K562 (cell line): ENCODE measurements at regions not wholly inside any gene's neighbourhood (a gene's known extent, or its start where the extent isn't known, plus 50 kb on each side); places are given as distances from the start of the nearest gene placed in this dataset.

Experiments used
- ATAC-seq: fragments of 200-7000 bp; cut with Tn5 transposase; 3 replicates; pipeline ENCODE4 v1.9.1; 2020; ENCODE audit warnings: moderate library complexity
- BruUV-seq: library from RNA; stranded (reverse); fragments of 400-500 nt; replicated peaks from 2 replicates; lab custom pipeline; 2021; lab: Mats Ljungman, UMichigan
- CTCF ChIA-PET: fragments of 300-600 bp; formaldehyde crosslinking; extraction: SDS; loops from one replicate; lab custom pipeline; 2021; ENCODE audit warnings: low intra/inter-chr PET ratio; lab: Yijun Ruan, JAX
- POLR2A ChIA-PET: fragments of 300-600, 350-650 bp; sonication (Branson Sonifier 250); formaldehyde crosslinking; extraction: SDS; loops from one replicate; lab custom pipeline; 2021; ENCODE audit warnings: antibody characterized with exemption, inconsistent platforms; lab: Yijun Ruan, JAX
- DNase-seq, 4 experiments: peaks; one replicate each; pipeline versions ENCODE4 v3.0.0 to v3.0.0-alpha.2; 2011 to 2018; ENCODE audit warnings: low spot score in 3 of 4, mixed read lengths in 3 of 4; ENCODE audit errors: extremely low read depth in 1 of 4
- FAIRE-seq: peaks from 2 replicates; lab custom pipeline; 2011; peaks lifted over from hg19 to GRCh38; lab: Jason Lieb, UNC
- H2AFZ ChIP-seq: 2 replicates; pipeline ENCODE4 v1.6.0; 2011; ENCODE audit warnings: low read depth, low read length, control low read depth, inconsistent platforms
- H3K27ac ChIP-seq: fragments of 200-600 bp; 3 replicates; pipeline ENCODE4 v1.8.0; 2011; ENCODE audit warnings: low read depth, mild to moderate bottlenecking, control low read depth, inconsistent platforms, low read length, moderate library complexity, mixed read lengths; ENCODE audit errors: extremely low read depth
- H3K27me3 ChIP-seq, 2 experiments: fragments of 300-600 bp in 1 of 2; 2 replicates in 1 of 2; 3 replicates in 1 of 2; pipeline versions ENCODE4 v1.6.0 to v1.8.0; 2011; ENCODE audit warnings: inconsistent platforms in 2 of 2, low read length in 2 of 2, mild to moderate bottlenecking in 1 of 2, mixed read lengths in 1 of 2, moderate library complexity in 1 of 2; ENCODE audit not compliant: control insufficient read depth in 2 of 2, insufficient read depth in 2 of 2
- H3K36me3 ChIP-seq: fragments of 300-600 bp; 3 replicates; pipeline ENCODE4 v1.8.0; 2011; ENCODE audit warnings: mild to moderate bottlenecking, low read length, inconsistent platforms; ENCODE audit not compliant: control insufficient read depth, insufficient read depth
- H3K4me1 ChIP-seq, 2 experiments: fragments of 200-600 bp in 1 of 2; replicated peaks in 1 of 2; 2 replicates in 1 of 2; 3 replicates in 1 of 2; pipeline versions ENCODE4 v1.5.1 to v1.8.0; 2011; ENCODE audit warnings: inconsistent platforms in 2 of 2, low read length in 2 of 2, mild to moderate bottlenecking in 1 of 2, mixed read lengths in 1 of 2, moderate library complexity in 1 of 2; ENCODE audit not compliant: control insufficient read depth in 2 of 2, insufficient read depth in 2 of 2
- H3K4me2 ChIP-seq: 2 replicates; pipeline ENCODE4 v1.6.1; 2011; ENCODE audit warnings: low read length, control low read depth, inconsistent platforms, mixed read lengths; ENCODE audit not compliant: insufficient read depth
- H3K4me3 ChIP-seq: fragments of 200-600 bp; sonication (generic), shearing (Covaris generic); 2 replicates; pipeline ENCODE4 v1.5.1; 2016; ENCODE audit warnings: control low read depth, inconsistent platforms
- H3K79me2 ChIP-seq: fragments of 200-600 bp; 3 replicates; pipeline ENCODE4 v1.8.0; 2011; ENCODE audit warnings: low read length, inconsistent platforms; ENCODE audit not compliant: control insufficient read depth, insufficient read depth
- H3K9ac ChIP-seq, 2 experiments: 2 replicates each; pipeline versions ENCODE4 v1.6.0 to v1.6.1; 2011; ENCODE audit warnings: low read depth in 2 of 2, low read length in 2 of 2, control low read depth in 1 of 2, inconsistent platforms in 1 of 2, mild to moderate bottlenecking in 1 of 2, mixed read lengths in 1 of 2; ENCODE audit not compliant: insufficient read depth in 1 of 2
- H3K9me1 ChIP-seq: one replicate; pipeline ENCODE4 v1.6.0; 2011; ENCODE audit warnings: inconsistent platforms, mild to moderate bottlenecking, low read length, moderate library complexity; ENCODE audit not compliant: control insufficient read depth, insufficient read depth
- H3K9me3 ChIP-seq: replicated peaks from 2 replicates; pipeline ENCODE4 v1.5.1; 2011; ENCODE audit warnings: low read depth, low read length, inconsistent platforms; ENCODE audit not compliant: control insufficient read depth, insufficient read depth
- H4K20me1 ChIP-seq: replicated peaks from 2 replicates; pipeline ENCODE4 v1.6.1; 2011; ENCODE audit warnings: low read length, inconsistent platforms, mixed read lengths; ENCODE audit not compliant: control insufficient read depth, insufficient read depth
- ATF2 ChIP-seq: sonication (generic); formaldehyde crosslinking; IDR thresholded peaks from 2 replicates; pipeline ENCODE4 v1.8.1; 2022; ENCODE audit warnings: missing genetic modification reagents
- ATF4 ChIP-seq: fragments of 450-650 bp; formaldehyde crosslinking; IDR thresholded peaks from 2 replicates; pipeline ENCODE4 v1.4.0; 2022; ENCODE audit warnings: mild to moderate bottlenecking, moderate library complexity
- CBX2 ChIP-seq: fragments of 200-600 bp; sonication (generic); IDR thresholded peaks from one replicate; pipeline ENCODE4 v1.6.1; 2012; ENCODE audit warnings: mild to moderate bottlenecking, low read length, inconsistent platforms; ENCODE audit not compliant: insufficient read depth, poor library complexity, severe bottlenecking
- CREB5 ChIP-seq: fragments of 250-450 bp; sonication (Bioruptor Pico); IDR thresholded peaks from 2 replicates; pipeline ENCODE4 v1.5.0; 2020; ENCODE audit warnings: mild to moderate bottlenecking
- MTF1 ChIP-seq: fragments of 250-450 bp; sonication (Bioruptor Pico); IDR thresholded peaks from 2 replicates; pipeline ENCODE4 v1.9.0; 2021; ENCODE audit warnings: moderate library complexity, mild to moderate bottlenecking, inconsistent platforms, borderline replicate concordance
- NFIX ChIP-seq: fragments of 250-450 bp; sonication (Bioruptor Pico); IDR thresholded peaks from 2 replicates; pipeline ENCODE4 v1.4.0; 2020; ENCODE audit warnings: low read depth, mild to moderate bottlenecking, moderate library complexity
- NUFIP1 ChIP-seq: fragments of 450-650 bp; IDR thresholded peaks from 2 replicates; pipeline ENCODE4 v1.6.1; 2018; ENCODE audit not compliant: partially characterized antibody
- PYGO2 ChIP-seq: fragments of 450-650 bp; IDR thresholded peaks from 2 replicates; pipeline ENCODE4 v1.6.1; 2016; ENCODE audit warnings: mild to moderate bottlenecking, missing genetic modification characterization, moderate library complexity, missing compliant biosample characterization
- SFPQ ChIP-seq: fragments of 200-400 bp; formaldehyde crosslinking; IDR thresholded peaks from 2 replicates; pipeline ENCODE4 v1.6.1; 2017; ENCODE audit warnings: mild to moderate bottlenecking, low read depth, low read length, moderate library complexity
- TAF15 ChIP-seq: fragments of 200-400 bp; formaldehyde crosslinking; IDR thresholded peaks from 2 replicates; pipeline ENCODE4 v1.6.1; 2017; ENCODE audit warnings: mild to moderate bottlenecking, low read depth, low read length, moderate library complexity
- ZNF212 ChIP-seq: fragments of 450-650 bp; formaldehyde crosslinking; IDR thresholded peaks from 2 replicates; pipeline ENCODE4 v1.4.0; 2020; ENCODE audit warnings: mild to moderate bottlenecking
- ZNF280A ChIP-seq: fragments of 450-650 bp; IDR thresholded peaks from 2 replicates; pipeline ENCODE4 v1.6.1; 2018; ENCODE audit warnings: mild to moderate bottlenecking, low read depth; ENCODE audit not compliant: partially characterized antibody
- ZNF717 ChIP-seq: fragments of 250-450 bp; sonication (Bioruptor Pico); IDR thresholded peaks from 2 replicates; pipeline ENCODE4 v1.5.0; 2021
- WGBS: fragments of 100-300 bp; shearing (Covaris generic); methylation state at CpG from one replicate; pipeline ENCODE4 v1.1.6; 2016; ENCODE audit warnings: low coverage, mixed read lengths; ENCODE audit not compliant: insufficient coverage; ENCODE audit errors: missing lambda C conversion rate; 5-methylcytosine and 5-hydroxymethylcytosine counted together
- in situ Hi-C: fragments of 300-500 bp; cut with MboI; formaldehyde crosslinking; loops from 4 replicates; pipeline ENCODE4 v1.15.0; 2018; ENCODE audit warnings: inconsistent platforms, mixed read lengths
- intact Hi-C: fragments of 100-400 bp; cut with micrococcal nuclease; formaldehyde crosslinking; loops from 2 replicates; pipeline ENCODE4 v1.14.2; 2022

GRCh38 chr11:80687941-80688340 is 1247.1 kb upstream of the TENM4 start (continued):
- no peak for TF ChIP-seq ATF4 (CRISPR knock-in tag)
- no peak for TF ChIP-seq TAF15

- Histone ChIP-seq H3K9me1 (no peaks in the 10 kb centered on the region), H3K27me3 (no peaks in the 10 kb centered on the region), H3K36me3 (no peaks in the 10 kb centered on the region), H2AFZ (no peak overlapping the region), H3K79me2 (no peaks in the 10 kb centered on the region), H3K4me1 (no peaks in the 10 kb centered on the region), H3K4me3 (no peak overlapping the region), H3K9ac (no peak overlapping the region), H3K27ac (no peak overlapping the region), H4K20me1 (no peaks in the 10 kb centered on the region), H3K4me2 (no peak overlapping the region), H3K9me3 (no peaks in the 10 kb centered on the region)
- WGBS = 2% methylated on average over 4 of the region's 4 CpGs
- ChIA-PET POLR2A (no interaction called here), CTCF (no interaction called here)
- BruUV-seq = no TSS peak
- in situ Hi-C loops = no loop called here
- FAIRE-seq (no peak), ATAC-seq (no peak), DNase-seq (no peak)
- intact Hi-C loops = no loop called here
- TF ChIP-seq NUFIP1 = no peak
- no peak for TF ChIP-seq ATF2
- no peak for TF ChIP-seq CREB5
- TF ChIP-seq ZNF280A = no peak
- TF ChIP-seq ZNF717 (CRISPR knock-in tag) = no peak
- no peak for TF ChIP-seq NFIX
- TF ChIP-seq SFPQ = no peak
- TF ChIP-seq CBX2 = no peak
- TF ChIP-seq MTF1 (CRISPR knock-in tag) = no peak
- TF ChIP-seq PYGO2 (tag) = no peak
- no peak for TF ChIP-seq ZNF212 (CRISPR knock-in tag)
Observed at GRCh38 chr11:80686889-80687288, 1246.1 kb upstream of the TENM4 start.
